GM12873 (cell line): ENCODE measurements at regions not wholly inside any gene's neighbourhood (a gene's known extent, or its start where the extent isn't known, plus 50 kb on each side); places are given as distances from the start of the nearest gene placed in this dataset.

Experiments
- CTCF ChIP-seq: IDR thresholded peaks from 2 replicates; pipeline ENCODE4 v1.5.1; 2012; ENCODE audit warnings: low read depth, mild to moderate bottlenecking, moderate library complexity, low read length, control low read depth; ENCODE audit not compliant: insufficient read depth; ENCODE audit errors: missing control alignments

DNA sequence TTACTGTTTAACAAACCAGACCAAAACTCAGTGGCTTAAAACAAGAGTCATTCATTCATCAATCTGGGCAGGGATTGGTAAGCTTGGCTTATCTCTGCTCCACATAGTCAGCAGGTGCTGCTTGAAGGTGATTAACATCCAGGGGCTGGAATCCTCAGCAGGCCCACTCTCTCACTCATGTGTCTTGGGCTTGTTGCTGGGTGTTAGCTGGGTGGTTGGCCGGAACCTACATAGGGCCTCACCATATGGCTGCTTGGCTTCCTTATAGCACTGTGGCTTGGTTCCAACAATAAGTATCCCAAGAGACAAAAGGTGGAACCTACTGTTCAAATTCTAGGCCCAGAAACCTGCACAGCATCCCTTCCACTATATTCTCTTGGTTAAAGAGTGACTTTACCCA, 125.0 kb downstream of the RASGEF1B start:
- no peak for TF ChIP-seq CTCF

DNA sequence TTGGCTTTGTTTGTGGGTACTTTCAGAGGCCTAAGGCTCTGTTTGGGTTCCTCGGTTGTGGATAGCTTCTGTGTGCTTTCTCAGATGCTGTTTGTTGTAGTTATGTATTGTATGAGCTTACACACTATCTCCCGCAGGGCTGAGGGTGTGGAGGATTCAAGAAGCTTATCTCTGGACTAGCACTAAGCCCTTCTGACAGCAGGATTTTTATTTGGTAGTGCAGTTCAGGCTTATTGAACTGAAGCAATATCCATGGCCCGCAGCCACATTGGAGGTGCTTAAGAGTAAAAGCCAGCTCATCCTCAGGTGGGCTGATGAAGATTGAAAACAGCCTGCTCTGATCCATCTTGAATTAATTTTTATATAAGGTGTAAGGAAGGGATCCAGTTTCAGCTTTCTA, 128.2 kb downstream of the RASGEF1B start:
- no peak for TF ChIP-seq CTCF

DNA sequence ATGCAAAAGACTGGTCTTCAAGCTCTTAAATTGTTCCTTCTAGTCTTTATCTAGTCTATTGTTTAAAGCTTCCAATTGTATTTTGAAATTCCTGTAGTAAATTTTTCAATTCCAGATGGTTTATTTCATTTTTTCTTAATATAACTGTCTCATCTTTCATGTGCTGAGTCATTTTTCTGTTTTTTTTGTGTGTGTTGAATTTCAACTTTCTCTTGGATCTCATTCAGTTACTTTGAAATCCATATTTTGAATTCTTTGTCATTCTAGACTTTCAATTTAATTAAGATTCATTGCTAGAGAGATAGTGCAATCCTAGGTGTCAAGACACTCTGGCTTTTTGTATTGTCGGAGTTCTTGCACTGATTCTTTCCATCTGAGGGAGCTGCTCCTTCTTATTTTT, 128.0 kb upstream of the PRKG2 start:
- no peak for TF ChIP-seq CTCF

DNA sequence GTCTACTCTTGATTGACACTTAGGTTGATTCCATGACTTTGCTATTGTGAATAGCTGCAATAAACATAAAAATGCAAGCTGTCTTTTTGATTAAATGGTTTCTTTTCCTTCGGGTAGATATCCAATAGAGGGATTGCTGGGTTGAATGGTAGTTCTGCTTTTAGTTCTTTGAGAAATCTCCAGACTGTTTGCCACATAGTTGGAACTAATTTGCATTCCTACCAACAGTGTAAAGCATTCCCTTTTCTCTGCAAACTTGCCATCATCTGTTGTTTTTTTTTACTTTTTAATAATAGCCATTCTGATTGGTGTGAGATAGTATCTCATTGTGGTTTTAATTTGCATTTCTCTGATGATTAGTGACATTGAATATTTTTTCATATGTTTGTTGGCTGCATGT, 122.2 kb upstream of the PRKG2 start:
- no peak for TF ChIP-seq CTCF

- TF ChIP-seq CTCF: no peak
Observed at GRCh38 chr4:81335122-81335912, 120.3 kb upstream of the PRKG2 start.

DNA sequence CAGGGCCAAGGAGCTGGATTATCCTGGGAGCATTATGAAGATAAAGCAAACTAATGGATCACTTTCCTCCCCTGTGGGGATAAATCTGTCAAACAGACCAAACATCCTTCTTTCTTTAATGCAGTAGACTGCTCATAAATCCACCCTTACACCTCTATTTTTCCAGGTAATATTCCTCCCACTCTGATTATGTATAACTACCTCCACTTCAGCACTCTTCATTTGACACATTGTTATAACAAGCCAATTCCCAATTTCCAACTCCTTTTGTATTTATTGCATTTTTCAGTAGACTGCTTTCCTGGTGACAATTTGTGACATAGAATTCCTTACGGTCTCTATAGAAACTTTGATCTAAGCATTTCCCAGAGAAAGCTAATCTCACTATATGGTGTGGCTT, 115.0 kb upstream of the PRKG2 start:
- no peak for TF ChIP-seq CTCF

DNA sequence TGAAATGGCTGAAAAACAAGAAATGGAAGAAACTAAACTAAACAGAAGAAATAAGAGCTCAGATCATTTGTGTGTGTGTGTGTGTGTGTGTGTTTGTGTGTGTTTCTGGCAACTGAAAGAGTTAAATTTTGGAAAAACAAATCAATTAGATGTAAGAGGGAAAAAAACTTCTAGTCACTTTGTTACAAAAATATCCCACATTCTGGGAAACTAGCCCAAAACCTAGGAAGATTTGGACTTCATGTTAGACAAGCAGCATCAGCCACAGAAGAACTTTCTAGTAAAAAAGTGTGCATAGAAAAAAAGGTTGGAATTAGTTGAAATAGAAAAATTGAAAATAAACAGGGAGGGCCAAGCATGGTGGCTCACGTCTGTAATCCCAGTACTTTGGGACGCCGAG, 111.6 kb upstream of the PRKG2 start:
- TF ChIP-seq CTCF: no peak
